ENCODE measurements at regions not wholly inside any gene's neighbourhood (a gene's known extent, or its start where the extent isn't known, plus 50 kb on each side); places are given as distances from the start of the nearest gene placed in this dataset.
"Not testable (repeated sequence)": the region's sequence is repeated elsewhere in the genome, so short reads cannot be mapped to it uniquely, and the experiment has no call there.

GRCh38 chr2:153420394-153420793 lies 58.2 kb downstream of the RPRM start:
- no peak for DNase-seq

GRCh38 chr2:153417077-153417476 lies 61.5 kb downstream of the RPRM start:
- no peak for DNase-seq

GRCh38 chr2:153416071-153416470 lies 62.5 kb downstream of the RPRM start:
- DNase-seq: no peak

- DNase-seq: no peak
Observed at GRCh38 chr2:153408710-153409385, 69.7 kb downstream of the RPRM start.

- DNase-seq: no peak
Observed at GRCh38 chr2:153405196-153405595, 73.4 kb downstream of the RPRM start.

DNA sequence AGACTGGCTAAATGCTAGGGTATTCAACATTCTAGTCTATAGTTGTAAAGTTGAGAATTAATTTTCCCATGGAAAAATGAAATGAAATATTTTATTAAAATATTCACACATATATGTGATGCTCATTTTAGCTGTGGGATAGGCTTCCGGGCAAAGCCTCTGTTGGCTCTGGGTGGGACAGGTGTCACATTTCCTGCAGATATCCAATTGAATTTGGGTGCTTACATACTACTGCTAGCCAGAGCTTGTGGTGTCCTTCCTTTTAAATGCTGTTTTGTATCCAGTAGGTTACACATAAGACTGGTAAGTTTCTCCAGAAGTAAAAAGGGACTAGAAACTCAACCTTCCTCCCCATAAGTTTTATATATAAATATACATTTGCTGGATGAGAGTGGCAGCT lies 73.8 kb downstream of the RPRM start:
- DNase-seq: no peak

- DNase-seq: no peak
Observed at GRCh38 chr2:153403940-153404339, 74.6 kb downstream of the RPRM start.

- DNase-seq: not testable (repeated sequence)
Observed at GRCh38 chr2:153403352-153403751, 75.2 kb downstream of the RPRM start.

DNA sequence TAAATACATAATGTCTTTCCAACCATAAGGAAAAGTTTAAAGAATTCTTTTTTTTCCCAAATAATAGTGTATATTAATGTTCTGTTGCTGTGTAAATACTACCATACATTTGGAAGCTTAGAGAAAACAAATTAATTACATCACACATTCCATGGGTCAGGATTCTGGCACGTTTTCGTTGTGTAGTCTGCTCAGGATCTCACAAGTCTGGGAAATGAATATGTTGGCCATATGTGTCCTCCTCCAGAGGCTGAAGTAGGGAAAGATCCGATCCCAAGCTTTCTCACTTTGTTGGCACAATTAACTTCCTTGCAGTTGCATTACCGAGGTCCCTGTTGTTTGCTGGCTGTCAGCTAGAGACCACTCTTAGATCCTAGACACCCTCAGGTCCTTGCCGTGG lies 83.9 kb downstream of the RPRM start:
- no peak for DNase-seq

- no peak for DNase-seq
Observed at GRCh38 chr2:153394247-153394646, 84.3 kb downstream of the RPRM start.

- DNase-seq: no peak
Observed at GRCh38 chr2:153393518-153393917, 85.0 kb downstream of the RPRM start.

GRCh38 chr2:153391131-153391530 lies 87.4 kb downstream of the RPRM start:
- no peak for DNase-seq

- DNase-seq: no peak
Observed at GRCh38 chr2:153388246-153388645, 90.3 kb downstream of the RPRM start.

DNA sequence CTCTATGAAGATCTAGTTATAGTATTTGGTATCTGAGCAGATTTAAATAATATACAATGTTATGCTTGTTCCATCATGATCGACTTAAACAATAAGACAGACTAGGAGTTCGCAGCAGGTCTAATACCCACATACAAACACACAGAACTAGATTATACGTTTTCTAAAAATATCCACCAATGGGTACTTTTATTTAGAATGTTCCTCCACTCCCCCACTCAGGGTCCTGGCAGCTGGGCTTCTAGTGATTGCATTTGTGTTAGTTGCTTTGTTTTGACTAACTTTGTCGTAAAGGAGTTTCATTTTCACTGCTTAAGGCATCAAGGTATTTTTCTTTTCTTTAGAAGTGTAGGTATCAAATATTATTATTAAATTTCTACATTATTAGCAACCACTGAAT lies 91.4 kb downstream of the RPRM start:
- DNase-seq: no peak

- DNase-seq: no peak
Observed at GRCh38 chr2:153386481-153386897, 92.1 kb downstream of the RPRM start.

GRCh38 chr2:153373510-153374279 lies 104.9 kb downstream of the RPRM start:
- no peak for DNase-seq

DNA sequence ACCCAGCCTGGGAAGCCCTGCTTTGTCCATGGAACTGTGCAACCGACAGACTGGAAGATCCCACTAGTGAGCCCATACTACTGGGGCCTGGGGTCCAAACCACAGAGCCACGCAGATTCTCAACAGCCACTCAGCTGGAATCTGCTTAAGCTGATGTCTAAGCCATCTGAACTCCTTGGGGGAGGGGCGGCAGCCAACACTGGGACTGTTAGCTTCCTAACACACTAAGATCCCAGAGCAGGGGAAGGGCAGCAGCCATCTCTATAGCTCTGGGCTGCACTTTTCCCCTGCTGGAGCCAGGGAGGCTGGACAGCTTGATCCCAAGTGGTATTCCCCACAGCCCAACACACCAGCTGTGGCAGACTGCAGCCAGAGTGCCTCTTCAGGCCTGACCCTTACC lies 118.3 kb downstream of the RPRM start:
- no peak for DNase-seq

- DNase-seq: no peak
Observed at GRCh38 chr2:153354377-153354776, 124.2 kb downstream of the RPRM start.

DNA sequence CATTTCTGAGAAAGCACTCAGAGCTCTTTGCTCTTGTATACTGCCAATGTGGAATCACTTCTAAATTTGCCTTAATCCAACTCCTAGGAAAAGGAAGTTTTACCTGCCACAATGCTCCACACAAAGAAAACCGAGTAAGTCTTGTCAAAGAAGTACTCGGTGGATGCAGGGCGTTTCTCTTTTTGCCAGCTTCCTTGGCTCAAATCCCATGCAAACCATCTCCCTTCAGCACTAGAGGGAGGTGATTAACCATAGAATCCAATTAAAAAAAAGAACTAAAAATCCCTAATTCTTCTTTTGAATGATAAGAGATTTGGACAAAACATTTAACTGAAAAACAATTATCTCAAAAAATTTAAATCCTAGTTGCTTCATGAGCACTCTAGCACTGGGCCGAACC lies 129.0 kb downstream of the RPRM start:
- no peak for DNase-seq

DNA sequence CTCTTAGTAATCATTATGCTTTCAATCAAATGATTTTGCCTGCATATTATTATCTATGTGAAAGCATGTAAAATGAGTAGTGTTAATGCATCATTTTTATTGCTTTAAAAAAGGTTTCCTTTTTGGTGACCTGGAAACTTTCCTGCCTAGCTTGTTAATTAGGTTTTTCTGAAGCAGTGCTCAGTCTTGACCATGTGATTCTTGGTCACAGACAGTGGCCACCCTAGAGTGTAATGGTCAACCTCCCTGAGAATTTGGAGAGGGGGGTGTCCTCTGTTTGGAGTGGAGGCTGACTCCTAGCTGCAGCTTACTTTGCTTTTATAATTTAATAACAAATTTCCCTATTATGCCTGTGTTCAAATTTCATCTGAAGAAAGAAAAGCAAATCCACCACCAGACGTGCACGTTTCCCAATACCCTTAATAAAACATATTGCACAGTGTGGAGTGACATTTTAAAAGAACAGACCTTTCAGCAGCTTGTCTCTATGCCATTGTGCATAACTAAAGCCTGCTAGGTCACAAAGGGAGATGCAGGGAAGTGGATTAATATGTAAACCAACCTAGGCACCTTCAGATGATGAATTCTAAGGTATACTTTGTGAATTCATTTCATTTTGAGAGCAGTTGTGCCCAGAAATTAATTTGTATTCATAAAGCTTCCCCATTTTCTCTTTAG lies 130.6 kb downstream of the RPRM start:
- no peak for DNase-seq

DNA sequence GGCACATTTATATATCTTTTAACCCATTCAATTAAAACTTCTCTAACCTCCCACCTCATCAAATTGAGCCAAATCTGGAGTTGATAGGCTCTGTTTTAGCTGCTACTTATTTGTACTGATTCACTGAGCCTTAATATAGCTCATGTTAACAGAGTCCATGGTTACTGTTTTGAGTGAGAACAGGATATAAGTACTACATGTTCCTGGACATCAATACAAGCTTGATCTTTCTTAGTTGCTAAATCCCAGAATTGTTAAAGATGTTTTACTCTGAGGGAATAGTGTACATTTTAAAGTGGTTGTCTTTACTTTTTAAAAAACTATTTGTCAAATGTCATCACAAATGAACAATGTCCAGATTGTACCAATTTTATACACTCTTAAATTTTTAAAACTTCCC lies 157.7 kb downstream of the RPRM start:
- no peak for DNase-seq

DNA sequence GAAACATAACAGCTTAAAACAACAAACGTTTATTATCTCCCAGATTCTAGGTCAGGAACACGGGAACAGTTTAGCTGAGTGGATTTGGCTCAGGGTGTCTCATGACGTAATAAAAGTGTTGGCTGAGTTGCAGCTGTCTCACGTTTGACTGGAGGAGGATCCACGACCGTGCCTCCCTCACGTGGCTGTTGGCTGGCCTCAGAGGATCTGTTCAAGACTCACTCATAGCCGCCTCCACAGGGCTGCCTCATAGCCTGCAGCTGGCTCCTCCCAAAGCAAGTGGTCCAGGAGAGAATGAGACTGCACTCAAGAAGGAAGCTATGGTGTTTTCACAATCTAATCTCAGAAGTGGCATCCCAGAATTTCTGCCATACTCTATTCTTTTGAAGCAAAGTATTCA lies 167.1 kb downstream of the RPRM start:
- no peak for DNase-seq

DNA sequence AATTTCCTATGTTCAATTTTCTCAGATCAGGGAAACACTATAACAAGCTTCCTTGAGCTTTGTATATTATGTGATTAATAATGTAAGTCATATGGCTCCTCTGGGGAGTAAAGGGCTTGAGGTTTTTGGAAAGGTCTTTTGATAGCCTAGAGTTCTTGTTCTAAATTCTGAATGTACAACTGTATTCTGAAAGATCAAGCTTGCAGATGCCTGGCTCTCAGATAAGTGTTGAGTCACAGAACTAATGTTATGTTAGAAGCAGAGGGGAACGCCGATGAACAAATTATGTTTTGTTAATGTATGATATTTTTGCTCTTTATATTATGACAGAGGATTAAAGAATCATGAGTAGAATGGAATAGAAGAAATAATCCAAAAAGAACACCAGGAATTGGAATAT lies 170.1 kb downstream of the RPRM start:
- DNase-seq: no peak

GRCh38 chr2:153307223-153307622 lies 171.3 kb downstream of the RPRM start:
- no peak for DNase-seq
